Epidermal melanocyte (primary cell): ENCODE measurements at regions not wholly inside any gene's neighbourhood (a gene's known extent, or its start where the extent isn't known, plus 50 kb on each side); places are given as distances from the start of the nearest gene placed in this dataset.
"Not testable (repeated sequence)": the region's sequence is repeated elsewhere in the genome, so short reads cannot be mapped to it uniquely, and the experiment has no call there.

Experiments used
- DNase-seq: peaks from one replicate; pipeline ENCODE4 v3.0.0; 2011; ENCODE audit warnings: low spot score; ENCODE audit not compliant: insufficient read length

DNA sequence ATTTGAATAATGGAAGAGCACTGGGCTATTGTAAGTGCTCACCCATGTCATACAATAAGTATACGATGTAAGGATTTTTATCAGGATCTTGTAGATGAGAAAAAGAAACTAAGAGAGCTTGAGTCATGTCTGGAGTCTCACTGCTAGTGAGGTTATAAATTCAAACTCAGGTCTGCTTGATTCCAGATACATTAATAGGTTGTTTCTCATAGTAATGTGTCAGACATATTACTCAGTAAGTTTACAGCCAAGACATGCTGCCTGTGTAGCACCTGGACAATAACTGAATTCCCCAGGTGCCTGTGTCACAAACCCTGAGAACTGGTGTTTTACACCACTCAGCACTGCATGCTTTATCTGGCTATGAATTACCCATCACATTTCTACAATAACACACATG lies 216.9 kb upstream of the LRP1B start:
- no peak for DNase-seq

DNA sequence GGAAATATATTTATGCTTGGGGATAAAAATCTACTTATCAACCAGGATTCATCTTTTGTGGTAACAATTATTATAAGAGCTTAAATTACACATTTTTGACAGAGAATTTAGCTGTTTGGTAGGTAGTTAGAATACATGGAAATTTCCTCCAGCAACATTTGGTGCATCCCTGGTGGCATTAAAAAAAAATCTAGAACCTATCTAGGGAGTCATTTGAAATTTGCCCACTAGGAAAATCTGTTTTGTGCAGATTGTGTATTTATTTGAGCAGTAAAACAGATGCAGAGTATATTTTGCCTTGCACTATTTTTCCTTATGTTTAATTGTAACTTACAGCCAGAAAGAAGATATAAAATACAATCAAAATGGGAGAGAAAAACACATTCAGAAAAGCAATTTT lies 208.4 kb upstream of the LRP1B start:
- DNase-seq: no peak

DNA sequence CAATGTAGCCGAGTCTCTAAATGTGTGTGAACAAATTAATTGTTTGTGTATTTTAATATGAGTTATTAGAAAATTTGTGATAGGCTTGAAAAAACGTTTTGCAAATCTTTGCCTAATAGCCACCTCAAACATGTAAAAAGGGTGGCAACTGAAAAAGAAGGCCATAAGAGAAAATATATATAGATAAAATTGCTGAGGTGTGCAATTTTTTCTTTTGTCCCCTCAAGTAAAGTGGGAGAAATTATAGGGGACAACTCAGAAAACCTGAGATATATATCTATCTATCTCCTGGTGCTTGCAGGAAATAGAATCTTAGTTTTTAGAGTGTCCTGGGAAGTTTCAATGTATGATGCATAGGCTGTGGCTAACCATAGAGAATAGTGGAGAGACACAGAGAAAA lies 201.4 kb upstream of the LRP1B start:
- no peak for DNase-seq

DNA sequence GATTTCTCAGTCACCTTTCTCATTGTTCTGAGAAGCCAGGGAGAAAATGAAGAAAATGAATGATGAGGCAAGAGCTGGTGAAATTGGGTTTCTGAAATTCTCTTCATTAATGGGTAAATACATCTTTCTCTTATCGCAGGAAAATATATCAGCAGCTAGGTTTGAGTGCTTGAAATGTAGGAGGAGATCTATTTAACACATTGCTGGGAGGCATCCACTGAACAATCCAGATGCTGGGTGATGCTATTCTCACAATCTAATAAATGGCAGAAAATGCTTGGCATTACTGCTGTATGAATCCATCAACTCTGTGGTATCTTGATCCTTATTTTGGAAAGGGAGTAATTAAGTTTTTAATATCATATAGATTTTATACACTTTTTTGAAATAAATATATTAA lies 199.6 kb upstream of the LRP1B start:
- no peak for DNase-seq

DNA sequence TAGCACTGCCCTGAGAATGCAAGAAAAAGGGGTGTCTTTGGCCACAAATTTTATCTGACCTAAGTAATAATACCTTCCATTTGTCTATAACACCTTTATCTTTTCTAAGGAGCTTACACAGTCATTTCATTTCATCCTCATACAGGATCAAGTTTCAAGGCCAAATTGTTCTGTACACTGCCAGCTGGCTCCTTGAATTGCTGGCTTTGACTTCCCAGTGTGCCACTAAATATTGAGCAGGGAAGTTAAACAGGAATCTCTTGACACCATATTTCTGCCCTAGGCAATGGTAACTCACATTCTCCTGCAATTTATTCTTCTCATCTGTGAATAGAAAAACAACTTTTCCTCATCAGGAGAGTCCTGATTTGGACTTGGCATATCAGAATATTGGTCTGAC lies 195.1 kb upstream of the LRP1B start:
- DNase-seq: no peak

DNA sequence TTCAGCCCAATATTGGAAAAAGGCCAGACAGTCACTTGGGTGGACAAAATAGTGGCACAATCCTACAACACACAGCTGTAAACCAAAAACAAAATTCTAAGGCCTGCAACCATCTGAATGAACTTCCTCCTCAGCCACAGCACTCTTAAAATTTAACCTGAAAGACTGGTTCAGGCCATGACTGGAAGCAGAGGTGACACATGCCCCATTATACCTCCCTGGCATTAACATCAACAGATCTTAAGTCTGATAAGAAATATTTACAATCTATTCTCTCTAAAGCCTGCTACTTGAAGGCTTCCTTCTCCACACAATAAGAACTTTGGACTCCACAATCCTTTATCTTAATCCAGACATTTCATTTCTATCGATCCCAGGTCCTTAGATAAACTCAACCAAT lies 192.4 kb upstream of the LRP1B start:
- no peak for DNase-seq

DNA sequence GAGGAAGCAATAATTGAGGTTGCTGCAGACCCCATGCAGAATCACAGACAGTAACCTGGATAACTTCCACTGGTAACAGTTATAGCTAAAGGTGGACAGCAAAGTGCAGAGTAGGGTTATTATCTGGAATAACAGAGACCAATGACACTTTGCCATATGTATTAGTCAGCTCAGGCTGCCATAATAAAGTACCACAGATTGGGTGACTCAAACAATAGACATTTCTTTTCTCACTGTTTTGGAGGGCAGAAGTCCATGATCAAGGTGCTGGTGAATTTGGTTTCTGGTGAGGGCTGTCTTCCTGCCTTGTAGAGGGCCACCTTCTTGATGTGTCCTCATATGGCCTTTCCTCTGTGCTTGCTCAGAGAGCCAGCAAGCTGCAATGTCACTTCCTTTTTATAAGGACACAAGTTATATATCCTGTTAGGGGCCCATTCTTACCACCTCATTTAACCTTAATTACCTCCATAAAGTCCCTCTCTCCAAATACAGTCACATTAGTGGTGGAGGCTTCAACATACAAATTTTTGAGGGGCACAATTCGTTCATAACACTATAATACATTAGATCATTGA lies 191.0 kb upstream of the LRP1B start:
- no peak for DNase-seq

DNA sequence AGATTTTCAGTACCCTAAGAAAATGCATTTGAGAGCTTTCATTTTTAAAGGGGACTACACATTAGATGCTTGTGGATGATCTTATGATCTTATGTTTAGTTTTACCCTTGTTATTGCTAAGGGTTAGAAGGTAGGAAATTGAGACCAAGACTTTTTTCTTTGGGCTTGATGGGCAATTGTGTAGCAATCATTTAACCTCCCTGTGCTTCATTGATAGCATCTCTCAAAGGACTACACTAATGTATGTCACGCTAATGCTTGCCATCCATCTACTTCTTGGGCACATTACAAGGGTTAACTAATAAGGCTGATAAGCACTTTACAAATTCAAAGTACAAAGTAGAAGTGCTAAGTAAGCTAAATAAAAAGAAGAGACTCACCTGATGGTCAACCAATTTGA lies 189.3 kb upstream of the LRP1B start:
- DNase-seq: no peak

DNA sequence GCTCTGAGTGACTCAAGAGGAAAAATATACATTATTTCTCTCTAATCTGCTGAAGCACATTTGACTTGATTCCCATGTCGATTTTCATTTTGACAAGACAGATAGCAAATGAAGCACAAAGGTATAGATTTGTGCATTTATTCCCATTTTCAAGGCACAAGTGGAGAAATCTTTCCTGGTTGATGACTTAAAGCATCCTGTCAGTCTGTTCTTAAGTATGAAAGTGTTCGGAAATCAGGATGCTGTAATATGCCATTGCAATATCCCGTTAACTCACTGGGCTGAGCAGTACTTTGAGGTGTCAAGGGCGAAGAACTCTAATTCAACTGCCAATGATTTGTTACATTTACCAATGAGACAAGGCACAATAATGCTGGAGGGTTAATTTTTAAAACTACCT lies 185.2 kb upstream of the LRP1B start:
- no peak for DNase-seq

DNA sequence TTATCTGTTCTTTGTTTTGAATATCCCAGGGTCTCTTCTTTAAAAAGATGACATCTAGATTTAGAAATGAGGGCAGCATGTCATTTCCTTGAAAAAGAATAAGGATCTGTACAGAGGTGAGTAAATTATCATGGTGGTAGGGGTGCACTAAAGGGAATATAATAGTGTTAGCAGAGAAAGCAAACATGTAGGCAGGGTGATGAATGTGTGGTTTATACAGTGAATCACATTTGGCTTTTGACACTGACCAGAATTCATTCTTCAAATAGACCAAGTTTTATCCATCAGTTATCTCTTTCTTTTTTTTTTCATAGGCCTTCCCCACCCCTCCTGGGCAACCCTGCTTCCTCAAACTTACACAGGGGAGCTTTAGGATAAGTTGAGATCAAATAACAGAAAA lies 184.5 kb upstream of the LRP1B start:
- DNase-seq: no peak

DNA sequence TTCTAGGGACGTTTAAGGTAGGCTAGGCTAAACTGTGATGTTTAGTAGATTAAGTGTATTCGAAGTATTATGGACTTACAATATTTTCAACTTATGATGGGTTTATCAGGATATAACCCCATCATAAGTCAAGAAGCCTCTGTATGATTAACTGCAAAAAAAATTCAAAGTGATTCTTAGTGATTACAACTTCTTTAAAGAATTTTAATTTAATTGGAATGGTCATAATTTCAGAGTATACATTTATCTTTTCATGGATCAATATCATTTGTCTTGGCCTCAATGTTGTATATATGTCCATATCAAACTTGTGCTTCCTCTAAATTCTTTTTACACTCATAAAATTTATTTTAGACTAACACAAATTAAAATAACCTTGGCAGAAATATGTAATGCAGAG lies 183.3 kb upstream of the LRP1B start:
- no peak for DNase-seq

DNA sequence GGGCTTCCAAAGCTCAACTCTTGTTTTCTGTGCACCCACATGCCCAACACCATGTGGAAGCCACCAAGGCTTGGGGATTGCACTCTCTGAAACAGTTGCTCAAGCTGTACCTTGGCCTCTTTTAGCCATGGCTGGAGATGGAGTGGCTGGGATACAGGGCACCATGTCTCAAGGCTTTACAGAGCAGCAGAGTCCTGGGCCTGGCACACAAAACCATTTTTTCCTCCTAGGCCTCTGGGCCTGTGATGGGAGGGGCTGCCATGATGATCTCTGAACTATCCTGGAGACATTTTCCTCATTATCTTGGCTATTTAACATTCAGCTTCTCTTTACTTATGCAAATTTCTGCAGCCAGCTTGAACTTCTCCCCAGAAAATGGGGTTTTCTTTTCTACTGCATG lies 179.7 kb upstream of the LRP1B start:
- no peak for DNase-seq

DNA sequence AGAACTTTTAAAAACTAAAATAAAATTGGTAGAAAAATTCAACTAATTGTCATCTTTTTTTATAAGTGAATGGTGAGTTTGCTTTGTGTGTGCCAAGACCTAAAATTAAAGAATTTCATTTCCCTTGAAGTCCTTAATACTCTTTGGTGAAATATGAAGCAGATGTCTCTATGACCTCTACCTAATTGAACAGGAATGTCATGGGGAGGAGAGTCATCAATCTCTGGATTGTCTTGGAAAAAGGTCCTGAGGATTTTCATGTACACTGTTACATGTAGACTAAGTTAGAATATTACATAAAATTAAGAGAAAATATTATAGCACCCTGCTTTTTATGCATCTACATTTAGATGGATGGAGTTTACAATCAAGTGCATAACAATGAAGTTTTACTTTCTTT lies 177.9 kb upstream of the LRP1B start:
- DNase-seq: no peak

DNA sequence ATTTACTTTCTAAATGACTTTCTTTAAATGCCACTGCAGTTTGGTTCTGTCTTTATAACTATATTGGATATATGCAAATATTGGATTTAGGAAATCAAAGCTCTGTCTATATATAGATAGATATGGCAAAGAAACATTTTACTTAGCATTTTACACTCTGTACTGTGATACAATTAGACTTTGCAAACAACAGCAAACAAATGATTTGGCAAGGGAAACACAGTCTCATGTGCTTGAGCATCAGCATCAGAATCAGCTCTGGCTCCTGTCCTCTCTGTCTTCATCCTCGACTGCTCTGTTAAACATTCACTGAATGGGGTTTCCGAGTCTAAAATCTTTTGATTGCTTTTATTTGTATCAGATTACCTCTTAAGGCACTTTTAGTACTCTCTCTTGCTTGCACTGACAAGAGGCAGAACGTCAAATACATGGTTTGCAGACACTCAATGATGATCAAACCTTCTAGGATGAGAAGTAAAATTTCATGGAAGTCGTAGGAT lies 176.8 kb upstream of the LRP1B start:
- no peak for DNase-seq

DNA sequence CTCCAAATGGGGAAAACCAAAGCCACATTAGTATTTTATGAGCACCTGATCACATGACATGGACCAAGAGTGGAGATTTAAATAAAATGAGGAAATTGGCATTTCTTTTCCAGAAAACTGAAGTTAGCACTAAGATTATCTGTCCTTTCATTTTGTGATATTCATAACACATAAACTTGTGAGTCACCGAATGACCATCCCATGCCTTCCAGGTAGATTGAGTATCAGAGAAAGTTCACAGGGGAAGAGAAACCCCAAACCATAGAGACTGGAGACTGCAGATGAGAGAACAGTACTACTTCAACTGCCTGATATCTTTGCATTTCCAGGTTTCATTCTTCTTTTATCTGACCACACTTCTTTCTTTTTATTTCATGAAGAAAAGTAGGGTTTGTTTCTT lies 176.3 kb upstream of the LRP1B start:
- DNase-seq: no peak

DNA sequence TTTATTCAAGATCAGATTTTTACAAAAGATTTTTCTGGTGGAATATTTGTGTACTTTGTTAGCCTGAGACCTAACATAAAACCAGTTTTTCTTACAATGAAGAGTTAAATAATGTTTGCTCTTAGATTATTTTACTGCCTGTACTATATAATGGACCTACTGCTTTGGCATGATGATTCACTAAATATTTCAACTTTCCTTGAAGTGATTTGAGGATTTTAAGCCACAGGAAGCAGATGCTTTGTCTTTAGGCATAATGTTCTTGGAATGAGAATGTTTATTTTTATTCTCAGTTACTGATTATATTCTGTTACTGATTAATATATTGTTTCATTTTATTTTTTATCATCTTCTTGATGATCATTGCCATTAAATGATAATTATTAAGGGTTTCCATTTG lies 175.3 kb upstream of the LRP1B start:
- no peak for DNase-seq

DNA sequence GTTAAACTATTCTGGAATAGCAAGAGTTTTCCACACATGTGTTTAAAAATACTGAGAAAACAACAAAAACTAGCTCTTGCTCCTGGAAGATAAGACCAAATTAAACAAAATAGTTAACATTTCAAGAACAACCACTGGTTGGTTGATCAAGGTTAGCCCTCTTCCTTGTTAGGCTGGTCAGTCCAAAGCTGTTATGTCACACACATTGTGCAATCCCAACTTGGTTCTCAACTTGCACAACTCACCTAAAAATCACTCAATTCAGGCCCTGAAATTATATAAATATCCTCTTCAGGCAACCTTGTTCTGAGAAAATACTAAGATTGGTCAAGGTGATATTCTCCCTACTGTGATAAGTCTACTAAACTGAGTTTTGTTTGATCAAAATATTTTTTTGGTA lies 169.7 kb upstream of the LRP1B start:
- DNase-seq: no peak

DNA sequence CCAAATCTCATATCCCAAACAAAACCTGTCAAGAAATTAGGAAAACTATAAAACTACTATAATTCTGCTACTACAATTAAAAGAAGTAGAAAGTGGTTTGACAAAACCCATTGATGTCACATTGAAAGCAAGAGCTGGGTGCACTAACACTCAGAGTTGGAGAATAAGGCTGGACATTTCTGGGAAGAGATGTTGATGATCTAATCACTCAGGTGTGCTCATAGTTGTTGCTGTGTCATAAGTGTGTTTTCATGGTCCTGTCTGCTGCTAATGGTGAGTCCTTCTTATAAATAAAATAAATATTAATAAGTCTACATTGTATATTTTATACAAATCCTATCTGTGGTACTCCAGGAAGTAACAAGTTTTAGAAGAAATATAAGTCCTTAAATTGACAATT lies 168.2 kb upstream of the LRP1B start:
- no peak for DNase-seq

DNA sequence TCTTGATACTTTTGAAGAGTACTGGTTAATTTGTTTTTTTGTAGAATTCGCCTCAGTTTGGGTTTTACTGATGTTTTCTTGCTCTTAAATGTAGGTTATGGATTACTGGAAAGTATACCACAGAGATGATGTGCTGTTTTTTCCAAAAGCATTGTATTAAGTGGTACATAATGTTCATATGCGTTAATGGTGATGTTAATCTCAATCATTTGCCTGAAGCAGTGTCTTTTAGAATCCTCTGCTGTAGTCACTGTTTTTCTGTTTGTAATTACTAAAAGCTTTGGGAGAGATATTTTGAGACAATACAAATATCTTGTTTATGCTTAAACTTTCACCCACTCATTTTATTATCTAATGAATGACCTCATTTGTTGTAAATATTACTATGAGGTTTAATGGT lies 163.4 kb upstream of the LRP1B start:
- DNase-seq: no peak

DNA sequence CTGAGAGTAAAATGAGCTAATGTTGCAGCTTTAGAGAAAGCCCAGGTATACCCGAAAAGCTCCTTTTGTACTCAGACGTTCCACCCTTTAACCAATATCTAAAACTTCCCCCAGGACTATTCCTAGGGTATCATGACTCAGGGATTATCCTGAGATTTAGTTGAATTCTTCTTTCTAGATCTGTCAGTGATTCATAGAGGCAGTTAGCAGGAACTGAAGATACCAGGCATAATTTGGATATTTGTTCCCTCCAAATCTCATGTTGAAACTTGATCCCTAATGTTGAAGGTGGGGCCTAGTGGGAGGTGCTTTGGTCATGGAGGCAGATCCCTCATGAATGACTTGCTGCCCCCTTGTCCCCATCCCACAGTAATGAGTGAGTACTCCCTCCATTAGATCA lies 161.2 kb upstream of the LRP1B start:
- no peak for DNase-seq

DNA sequence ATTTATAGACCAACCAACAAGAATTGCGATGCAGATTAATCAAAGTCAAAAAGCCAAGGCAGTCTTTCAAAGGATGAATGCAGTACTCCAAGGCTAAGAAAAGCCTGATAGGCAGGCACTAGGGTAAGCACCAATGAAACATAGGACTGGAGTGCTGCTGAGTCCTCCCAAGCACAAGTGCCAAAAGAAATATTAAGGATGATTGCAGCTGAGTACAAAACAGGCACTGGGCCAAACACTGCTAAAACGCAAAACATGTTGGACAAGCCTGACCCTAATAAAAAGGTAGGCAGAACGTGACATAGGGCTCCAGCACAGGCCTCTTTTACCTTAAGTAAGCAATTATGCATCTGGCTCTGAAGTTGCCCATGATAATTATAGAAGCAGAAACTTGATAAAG lies 160.1 kb upstream of the LRP1B start:
- no peak for DNase-seq

DNA sequence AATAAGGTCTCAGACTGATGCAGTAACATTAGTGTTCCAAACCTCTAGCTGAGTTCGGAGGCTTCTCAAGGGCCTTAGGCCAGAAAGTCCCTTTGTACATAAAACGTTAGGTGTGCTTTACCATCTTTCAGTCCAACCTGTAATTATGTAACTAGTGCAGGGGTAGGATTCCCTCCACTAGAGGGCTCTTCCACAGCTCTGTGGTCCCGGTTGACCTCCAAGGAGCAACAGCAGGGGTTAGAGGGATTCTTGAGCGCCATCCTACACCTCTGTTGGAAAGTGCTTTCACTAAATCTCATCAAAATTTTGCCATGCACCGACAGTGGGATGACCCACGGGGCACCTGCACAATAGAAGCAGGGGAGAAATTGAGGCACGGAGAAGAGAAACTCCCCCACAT lies 155.8 kb upstream of the LRP1B start:
- DNase-seq: no peak

DNA sequence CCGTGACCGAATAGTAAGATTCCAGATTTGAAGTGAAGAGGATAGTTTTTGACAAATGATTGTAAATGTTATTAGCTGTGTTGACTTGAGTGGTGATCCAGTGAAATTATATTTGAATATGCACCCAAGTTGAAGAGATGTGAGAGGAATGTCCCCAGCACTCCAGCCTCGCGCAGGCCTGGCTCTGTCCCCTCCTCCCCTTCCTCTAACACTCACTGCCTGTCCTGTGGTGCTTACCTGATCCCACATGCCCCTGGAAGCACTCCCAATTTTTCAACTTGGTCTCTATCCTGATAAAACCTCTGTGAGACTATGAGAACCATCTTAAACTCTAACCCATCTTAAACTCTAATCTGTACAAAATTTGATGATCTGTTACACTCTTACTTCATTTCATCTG lies 154.7 kb upstream of the LRP1B start:
- no peak for DNase-seq

DNA sequence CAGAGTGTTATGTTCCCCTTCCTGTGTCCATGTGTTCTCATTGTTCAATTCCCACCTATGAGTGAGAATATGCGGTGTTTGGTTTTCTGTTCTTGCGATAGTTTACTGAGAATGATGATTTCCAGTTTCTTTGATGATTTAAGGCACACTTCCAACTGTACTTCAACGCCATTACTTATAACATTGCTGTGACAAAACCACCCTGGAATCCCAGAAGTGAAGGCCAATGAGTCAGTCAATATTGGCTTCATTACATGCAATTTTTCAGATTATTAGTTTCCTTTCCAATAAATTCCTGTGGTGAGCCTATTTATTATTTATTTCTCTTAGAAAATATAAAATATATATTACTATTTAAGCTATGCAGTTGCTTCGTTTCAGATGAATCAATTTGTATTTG lies 153.5 kb upstream of the LRP1B start:
- DNase-seq: not testable (repeated sequence)
